ENCODE measurements at regions not wholly inside any gene's neighbourhood (a gene's known extent, or its start where the extent isn't known, plus 50 kb on each side); places are given as distances from the start of the nearest gene placed in this dataset.

DNA sequence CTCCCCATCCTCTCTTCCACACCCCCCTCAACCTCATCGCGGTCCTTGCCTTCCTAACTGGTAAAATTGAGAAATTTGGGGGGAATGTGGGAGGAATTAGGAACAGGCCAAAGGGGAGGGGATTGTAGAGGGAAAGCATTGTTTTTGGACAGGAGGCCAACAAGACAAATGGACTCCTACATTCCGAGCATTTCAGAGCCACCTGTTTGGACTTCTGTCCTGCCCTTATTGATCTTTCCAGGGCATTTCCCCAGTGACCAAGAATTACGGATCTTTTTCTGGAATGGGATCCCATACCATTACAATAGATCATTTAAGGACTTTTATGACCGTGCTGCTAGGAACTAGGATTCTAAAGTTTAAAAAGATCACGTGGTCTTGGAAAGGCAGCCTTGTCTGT, 221.3 kb upstream of the ASIC2 start:
- DNase-seq (ENCODE audit: low read depth, low spot score) = no peak

DNA sequence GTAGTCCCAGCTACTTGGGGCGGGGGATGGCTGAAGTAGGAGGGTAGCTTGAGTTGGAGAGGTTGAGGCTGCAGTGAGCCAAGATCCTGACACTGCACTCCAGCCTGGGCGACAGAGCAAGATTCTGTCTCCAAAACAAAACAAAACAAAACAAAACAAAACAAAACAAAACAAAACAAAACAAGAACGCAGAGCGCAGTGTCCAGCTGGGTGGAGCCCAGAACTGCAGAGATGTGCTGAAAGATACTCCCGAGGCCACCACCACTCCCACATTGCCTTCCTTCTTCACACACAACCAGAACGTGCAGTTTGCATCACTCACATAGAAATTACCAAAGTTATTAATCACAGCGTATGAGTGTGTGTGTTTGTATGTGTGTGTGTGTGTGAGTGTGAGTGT, 222.9 kb upstream of the ASIC2 start:
- no peak for DNase-seq (ENCODE audit: low read depth, low spot score)

DNA sequence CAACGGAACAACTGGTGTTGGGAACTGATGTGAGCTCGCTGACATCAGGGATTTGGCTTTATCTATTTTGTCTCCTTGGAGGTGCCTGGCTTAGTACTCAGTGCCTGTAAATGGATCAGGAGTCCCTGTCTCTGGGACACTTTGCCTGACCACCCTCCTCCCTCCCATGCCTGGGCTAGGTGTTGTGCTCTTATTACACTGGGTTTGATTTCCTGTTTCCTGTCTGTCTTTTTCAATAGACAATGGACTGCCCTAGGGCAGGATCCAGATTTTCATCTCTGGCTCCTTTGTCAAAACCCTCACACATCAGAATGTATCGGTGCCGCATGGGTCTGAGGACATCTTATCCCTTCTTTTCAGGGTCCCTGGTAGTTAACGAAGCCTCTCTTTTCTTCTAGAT, 223.6 kb upstream of the ASIC2 start:
- no peak for DNase-seq (ENCODE audit: low read depth, low spot score)

DNA sequence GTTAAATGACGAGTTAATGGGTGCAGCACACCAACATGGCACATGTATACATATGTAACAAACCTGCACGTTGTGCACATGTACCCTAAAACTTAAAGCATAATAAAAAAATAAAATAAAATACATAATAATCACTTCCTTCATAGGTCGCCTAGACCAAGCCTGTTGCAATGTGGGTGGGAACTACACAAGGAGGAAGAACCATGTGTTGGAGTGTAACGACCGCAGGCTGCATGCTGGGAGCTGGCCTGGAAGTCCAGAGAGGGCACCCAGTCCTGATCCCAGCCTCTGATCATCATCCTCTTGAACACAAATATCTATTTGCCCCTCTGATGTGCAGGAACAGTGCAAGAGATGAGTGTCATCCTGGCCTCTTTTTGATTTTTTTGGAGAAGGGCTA, 224.7 kb upstream of the ASIC2 start:
- no peak for DNase-seq (ENCODE audit: low read depth, low spot score)

DNA sequence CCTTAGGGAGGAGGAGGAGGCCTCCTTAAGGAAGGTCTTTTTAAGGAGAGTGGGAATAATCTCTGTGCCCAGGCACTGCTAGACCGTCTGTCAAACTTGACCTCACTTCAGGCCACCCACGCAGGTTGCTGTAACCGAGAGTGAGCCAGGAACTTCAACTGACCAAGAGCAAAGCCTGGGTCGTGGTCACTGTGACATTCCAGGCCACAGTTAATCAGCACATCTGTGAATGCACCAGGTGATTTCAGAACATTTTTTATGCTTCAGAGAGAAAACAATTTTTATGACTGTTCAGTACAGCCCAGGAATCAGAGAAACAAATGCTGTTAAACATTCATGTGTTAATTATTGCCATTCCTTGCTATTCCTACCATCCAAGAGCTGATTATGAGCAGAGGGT, 226.6 kb upstream of the ASIC2 start:
- DNase-seq (ENCODE audit: low read depth, low spot score) = no peak

DNA sequence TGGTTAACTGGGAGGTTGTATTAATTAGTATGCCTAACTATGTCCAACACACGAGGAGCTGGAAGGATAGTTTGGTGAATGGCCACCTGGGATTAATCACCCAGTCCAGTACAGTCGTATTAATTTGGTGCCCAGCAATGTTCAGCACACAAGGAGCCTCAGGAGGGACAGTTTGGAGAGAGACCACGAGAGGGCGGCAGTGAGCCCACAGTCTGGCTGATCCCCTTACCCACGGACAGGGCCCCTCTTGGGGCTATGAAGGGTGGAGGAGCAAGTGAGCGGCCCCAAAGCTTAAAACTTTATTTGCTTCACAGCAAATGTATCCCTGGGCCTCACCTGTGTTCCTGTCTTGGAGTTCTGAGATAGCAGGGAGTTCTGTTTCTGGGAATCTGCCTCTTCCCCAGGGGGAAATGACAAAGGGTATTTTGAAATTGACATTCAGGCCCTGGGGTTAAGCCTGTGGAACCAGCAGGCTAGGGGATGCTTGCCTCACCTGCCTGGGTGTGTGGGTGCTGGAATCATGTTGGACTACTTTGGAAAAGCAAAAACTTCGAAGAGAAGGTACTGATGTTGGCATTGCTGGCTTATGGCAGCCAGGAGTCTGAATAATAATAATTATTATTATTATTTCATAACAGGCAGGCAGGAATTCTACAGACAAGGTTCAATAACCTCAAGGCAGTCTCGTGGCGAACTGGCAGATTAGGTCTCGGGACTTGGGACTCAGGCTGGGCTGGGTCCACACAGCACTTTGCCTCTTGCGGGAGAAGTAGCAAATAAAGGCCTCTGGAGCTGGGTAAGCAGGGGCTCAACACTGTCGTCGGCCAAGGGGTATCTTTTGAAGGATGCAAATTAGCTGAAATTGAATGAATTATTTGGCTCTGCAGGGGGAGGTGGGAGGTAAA, 227.6 kb upstream of the ASIC2 start:
- DNase-seq (ENCODE audit: low read depth, low spot score) = no peak

DNA sequence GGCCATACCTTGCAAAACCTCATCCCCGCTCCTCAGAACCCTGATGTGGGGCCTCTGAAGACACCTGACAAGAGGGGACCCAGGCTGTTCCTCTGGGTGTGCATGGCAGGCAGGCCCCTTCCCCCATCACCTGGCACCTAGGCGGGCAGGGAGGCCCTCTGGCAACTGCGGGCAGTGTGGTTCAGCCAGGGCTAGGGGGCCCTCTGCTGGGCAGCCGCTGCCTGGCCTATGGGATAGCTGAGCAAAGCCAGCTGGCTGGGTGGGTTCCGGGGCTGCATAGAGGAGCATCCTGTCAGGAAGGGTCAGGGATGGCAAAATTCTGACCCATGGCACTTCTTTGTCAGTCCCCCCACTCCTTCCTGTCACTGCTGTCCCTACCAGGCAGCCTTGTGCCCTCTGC, 228.7 kb upstream of the ASIC2 start:
- no peak for DNase-seq (ENCODE audit: low read depth, low spot score)

DNA sequence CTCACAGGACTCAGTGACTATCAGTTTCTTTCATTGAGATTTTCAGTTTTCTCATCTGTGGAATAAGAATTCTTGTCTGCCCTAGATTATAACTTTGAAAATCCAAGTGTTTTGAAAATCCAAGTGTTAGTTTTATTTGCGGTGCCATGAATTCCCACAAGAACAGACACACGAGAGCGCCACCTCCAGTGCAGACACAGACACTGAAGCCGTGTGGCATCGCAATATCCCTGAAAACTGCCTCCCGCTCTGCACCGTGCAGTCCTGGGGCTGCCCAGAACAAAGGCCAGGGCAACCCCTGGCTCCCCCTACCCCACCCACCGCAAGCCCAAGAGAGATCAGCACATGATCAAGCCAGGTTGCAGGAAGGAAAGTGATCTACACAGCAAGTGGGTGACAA, 229.5 kb upstream of the ASIC2 start:
- no peak for DNase-seq (ENCODE audit: low read depth, low spot score)

DNA sequence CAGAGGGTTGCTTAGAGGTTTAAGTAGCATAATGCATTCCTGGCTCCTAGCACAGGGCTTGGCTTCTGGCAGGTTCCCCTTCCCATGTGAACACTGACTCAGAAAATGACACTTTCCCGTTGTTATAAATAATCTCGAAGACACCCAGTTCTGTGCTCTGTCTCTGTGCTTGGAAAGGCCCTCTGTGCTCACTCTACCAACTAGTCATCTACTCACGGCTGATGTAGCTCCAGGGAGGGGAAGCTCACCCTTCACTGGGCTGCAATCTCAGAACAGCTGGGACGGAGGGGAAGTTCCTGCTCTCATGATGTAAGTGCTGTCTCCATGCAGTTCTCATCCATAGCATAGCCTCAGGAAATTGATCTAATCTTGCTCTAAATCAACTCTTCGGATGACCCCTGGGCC, 230.5 kb upstream of the ASIC2 start:
- DNase-seq (ENCODE audit: low read depth, low spot score) = no peak

DNA sequence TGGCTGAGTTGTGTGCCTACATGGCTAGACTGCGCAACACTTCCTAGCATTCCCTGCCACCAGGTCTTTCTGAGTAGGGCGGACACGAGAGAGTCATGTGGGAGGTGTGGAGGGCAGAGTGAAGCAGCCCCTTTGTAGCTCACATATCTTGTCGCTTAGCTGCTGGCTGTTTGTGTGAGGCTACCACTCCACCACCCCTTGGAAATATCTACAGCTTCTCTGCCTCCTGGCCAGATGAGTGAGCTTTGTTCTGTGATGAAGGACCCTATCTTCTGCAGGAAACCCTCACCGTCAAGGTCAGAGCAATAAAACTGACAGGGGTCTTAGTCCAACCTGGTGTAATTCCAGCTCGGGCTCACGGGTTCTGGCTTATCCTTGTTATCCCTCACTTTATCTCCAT, 232.1 kb upstream of the ASIC2 start:
- no peak for DNase-seq (ENCODE audit: low read depth, low spot score)

DNA sequence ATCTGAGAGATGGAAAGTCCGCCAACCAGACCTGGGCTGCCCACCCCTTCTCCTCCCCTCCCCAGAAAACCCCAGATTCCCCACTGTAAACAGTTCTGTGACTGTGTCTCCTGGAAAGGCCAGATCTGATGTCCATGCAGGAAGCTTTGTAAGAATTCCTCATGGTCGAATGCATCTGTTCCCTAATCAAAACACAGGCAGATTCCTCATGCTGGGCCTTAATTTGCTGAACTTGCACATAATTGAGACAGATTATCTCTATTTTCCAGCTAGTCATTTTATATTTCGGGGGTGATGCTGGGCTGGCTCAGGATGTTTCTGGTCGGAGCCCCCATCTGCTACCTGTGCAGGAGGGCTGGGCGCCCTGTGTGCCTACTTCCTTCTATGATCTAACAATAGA, 233.6 kb upstream of the ASIC2 start:
- DNase-seq (ENCODE audit: low read depth, low spot score) = no peak

DNA sequence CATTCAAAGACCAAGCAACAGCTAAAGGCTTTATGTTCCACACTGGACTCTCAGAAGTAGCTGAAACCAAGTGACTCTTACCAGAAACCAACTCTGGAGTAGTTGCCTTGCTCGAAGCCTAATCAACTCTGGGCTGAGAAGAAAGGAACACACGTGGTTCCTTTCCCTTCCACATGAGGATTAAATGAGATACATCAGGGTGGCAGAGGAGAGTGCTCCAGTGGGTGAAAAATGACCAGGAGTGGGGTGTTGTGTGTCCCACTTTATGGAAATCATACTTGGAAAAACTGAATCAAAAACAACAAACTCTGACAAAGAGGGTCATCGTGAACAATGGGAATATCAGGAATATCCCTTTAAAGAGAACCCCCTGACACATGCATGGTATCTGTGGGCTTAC, 234.2 kb upstream of the ASIC2 start:
- no peak for DNase-seq (ENCODE audit: low read depth, low spot score)

DNA sequence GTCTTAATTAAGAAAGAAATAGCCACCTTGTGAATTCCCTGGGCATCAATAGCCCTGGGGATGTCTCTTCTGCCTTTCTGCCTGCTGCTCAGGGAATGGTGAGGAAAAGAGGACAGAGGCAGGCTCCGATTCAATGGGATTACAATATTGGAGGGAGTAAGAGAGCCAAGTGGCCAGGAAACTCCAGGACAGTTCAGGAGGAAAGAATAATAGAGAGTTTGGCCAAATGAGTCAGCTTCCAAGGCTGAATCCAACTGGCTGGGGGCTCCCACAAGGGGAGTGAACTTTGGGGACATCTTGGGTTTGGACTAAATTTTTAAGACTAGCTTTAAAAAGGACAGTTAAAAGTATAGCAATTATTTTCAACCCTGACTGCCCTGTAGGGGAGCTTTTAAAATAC, 235.8 kb upstream of the ASIC2 start:
- DNase-seq (ENCODE audit: low read depth, low spot score) = no peak

DNA sequence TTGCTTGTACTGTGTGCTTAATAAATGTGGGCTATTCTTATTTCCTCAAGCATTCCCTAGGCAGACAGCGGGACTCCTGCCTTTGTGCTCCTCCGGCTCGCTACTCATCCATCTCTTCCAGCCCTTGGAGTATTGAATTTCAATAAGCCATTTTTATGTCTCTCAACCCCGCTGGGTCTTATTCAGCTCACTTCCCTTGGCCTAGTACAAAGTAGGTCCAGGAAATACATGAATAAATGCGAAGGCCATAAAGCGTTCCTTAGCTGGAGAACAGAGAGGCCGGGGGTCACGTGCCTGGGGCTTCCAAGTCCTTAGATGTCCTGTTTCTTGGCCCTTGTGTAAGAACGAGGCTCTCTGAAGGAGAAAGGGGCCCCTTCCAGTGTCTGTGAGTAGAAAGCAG, 236.7 kb upstream of the ASIC2 start:
- DNase-seq (ENCODE audit: low read depth, low spot score) = no peak

DNA sequence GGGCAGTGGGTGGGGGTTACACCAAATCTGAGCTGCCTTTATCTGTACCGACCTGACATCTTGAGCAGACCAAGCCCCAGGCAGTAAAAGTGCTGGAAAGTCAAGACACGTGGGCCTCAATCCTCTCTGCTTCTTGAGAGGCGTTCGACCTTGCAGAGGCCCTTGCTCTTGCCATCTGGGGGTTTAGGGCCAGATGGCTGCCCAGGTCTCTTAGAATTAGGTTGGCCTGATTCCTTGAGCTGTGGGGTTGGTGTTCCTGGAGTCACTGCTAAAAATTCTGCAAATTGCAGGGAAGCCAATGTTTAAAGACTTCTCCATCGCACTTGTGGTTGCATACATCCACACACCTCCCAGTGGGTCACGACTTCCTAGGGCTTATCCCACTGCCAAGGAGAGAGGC, 238.2 kb upstream of the ASIC2 start:
- DNase-seq (ENCODE audit: low read depth, low spot score) = no peak

DNA sequence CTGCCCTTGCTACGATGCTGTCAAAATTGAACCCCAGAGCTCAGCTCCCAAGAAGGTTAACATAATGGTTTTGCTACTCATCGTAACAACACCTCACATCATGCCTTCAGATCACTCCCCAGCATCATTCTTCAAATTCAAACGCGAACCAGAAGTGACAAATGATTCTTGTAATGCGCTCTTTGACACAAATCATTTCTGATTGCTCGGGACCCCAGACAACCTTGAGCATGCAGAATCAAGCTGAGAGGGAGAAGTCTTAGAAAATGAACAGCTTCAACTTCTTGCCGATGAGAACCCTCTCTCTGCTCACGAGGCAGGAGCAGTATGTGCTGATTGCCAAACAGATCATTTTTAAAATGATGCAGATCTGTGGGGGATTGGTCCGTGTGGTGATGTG, 241.0 kb upstream of the ASIC2 start:
- DNase-seq (ENCODE audit: low read depth, low spot score) = no peak

DNA sequence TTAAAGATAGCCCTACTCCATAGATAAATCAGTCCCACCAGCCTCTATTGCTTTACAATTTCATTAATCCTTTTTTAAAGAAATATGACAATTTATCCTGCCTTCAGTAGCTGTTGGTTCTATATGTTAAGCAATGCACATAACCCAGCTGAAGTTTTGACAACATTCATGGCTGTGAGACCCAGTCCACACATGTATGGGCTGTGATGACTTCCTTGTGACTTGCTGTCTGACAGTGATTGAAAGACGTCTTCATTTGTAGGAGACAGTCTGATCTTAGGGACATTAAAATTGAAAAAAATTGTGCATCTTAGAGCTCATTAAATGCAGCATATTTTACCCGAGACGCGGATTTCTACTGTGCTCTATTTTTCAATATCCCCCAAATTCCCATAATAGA, 252.0 kb upstream of the ASIC2 start:
- DNase-seq (ENCODE audit: low read depth, low spot score) = no peak

DNA sequence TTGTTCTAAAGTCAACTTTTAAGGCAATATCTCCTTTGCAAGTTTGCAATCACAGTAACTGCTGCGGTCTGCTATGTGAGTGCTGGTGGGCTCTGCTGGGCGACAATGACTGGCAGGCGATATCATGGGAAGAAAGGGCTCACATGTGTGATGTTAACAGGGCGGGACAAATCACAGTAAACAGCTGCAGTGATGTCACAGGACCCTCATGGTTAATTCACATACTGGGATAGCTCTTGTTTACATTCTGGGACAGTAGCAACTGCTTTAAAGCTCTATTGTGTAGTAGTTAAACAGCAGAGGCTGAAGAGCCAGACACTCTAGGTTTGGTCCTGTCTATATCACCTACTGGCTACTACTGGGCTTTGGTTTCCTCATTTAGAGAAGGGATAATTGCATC, 257.2 kb upstream of the ASIC2 start:
- DNase-seq (ENCODE audit: low read depth, low spot score) = no peak

DNA sequence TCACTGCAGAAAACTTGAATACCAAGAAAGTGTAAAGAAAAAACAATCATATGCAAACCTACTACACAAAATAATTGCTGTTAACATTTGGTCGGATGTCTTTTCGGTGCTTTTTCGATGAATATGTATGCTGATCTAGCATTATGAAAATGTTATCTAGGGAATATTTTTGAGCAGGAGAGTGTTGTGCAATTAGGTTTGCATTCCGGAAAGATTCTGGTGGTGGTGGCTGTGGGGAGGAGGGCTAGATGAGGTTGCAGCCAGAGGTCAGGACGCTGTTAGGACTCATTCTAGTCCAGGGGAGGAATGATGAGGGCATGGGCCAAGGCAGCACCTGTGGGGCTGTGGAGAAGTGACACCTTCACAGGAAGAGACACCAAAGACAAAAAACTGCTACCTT, 258.0 kb upstream of the ASIC2 start:
- no peak for DNase-seq (ENCODE audit: low read depth, low spot score)

DNA sequence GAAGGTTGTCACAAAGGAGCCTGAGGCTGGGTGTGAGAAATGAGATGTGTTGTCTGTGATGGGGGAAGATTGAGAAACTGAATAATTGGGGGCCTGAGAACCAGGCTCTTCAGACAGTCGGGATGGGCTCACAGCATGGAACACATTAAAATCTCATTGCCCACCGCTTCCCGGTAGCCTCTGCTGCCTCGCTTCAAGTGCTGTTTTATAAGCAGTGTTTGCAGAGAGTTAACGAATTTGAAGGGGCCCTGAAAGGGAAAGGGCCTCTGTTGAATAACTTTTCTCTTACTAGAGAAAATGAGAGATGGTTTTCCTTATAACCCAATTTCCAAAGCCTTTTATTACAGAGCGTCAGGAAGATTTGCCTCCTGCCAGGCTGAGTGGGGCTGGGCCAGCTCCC, 258.8 kb upstream of the ASIC2 start:
- no peak for DNase-seq (ENCODE audit: low read depth, low spot score)

DNA sequence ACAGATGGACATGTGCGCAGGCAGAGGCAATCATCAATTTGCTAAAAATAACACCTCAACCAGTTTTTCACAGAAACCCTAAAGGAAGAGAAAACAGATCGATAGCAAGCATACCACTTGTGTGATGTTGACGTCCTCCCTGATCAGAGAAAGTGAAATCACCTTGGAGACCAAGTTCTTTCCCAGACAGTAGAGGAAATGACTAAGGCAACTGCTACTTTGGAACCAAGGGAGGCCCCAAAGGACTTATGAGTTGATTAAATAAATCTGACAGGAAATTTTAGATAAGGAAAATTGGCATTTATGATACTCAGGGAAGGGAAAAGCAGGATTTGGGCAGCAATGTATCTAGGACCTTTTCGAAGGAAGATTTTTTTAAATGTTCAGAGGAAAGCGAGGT, 267.1 kb upstream of the ASIC2 start:
- DNase-seq (ENCODE audit: low read depth, low spot score) = no peak

DNA sequence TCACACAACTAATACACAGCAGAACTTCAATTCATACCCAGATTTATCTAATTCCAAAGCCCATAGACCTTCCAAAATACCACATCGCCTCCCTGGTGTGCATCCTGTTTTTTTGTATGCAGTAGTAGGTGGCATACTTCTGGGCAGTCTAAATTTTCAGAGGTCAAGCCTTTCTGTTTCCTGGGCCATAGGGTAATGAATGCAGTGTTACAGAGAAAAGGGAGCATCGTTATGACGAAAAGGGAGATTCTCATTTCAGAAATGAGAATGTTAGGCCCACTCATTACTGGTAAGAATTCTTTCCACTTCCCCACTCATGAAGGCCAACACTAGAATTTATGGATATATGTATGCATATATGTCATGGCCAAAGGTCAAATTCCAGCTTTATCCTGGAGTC, 267.8 kb upstream of the ASIC2 start:
- no peak for DNase-seq (ENCODE audit: low read depth, low spot score)

DNA sequence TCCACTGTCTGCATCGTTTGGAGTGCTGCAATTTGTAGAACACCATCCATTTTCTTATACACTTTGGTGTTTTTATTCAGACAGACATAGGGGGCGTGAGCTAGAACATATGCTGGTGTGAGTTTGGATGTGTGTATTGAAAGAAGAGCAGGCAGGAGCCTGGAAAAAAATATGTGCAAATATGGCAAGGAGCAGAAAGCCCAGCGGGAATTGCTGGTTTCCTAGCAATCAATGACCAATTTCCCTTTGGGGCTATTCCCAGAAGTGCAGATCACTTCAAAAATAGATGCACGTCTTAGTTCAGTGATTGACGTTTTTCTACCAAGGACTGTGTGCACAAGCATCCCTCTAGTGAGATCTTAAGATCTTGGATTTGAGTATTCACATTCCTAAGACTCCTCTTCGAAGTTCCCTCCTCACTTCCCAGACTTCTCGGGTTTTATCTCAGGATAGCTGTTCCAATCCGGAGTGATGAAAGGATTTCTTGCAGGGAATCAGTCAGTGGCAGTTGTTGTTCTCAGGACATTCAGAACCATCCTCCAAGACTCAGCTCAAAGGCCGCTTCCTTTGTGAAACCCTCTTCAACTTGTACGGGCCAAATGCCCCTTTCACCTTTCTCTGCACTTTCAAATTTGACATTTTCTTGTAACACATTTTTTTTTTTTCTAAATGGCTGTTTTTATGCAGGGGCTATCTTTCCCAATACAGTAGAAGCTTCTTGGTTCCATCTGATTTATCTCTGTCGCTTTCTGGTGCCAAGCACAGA, 268.7 kb upstream of the ASIC2 start:
- no peak for DNase-seq (ENCODE audit: low read depth, low spot score)

Data from brain pericyte (primary cell).